ENCODE measurements at regions not wholly inside any gene's neighbourhood (a gene's known extent, or its start where the extent isn't known, plus 50 kb on each side); places are given as distances from the start of the nearest gene placed in this dataset.

GRCh38 chr4:152103181-152103901 is 342.5 kb upstream of the GATB start:
- ChIA-PET CTCF (interaction anchor here (0.8 kb wide), 1 partner anchor 9 kb away, joined by 3 read pairs; no protein-coding TSS in a partner anchor), POLR2A (no interaction called here)
- H3K4me3 ChIP-seq (ENCODE audit: low read depth, low read length) = no peak overlapping the region
- no peak for DNase-seq (ENCODE audit: low read depth, low spot score)
- TF ChIP-seq CTCF (IDR thresholded peaks at IDR 0.05; ENCODE audit: insufficient read depth, low read length, missing control alignments) = no peak

- POLR2A ChIA-PET = interaction anchor here (0.7 kb wide), 1 partner anchor 10 kb away, joined by 4 read pairs; no protein-coding TSS in a partner anchor
- CTCF ChIA-PET = interaction anchor here (0.8 to 1.4 kb wide), 2 partner anchors 8 to 267 kb away, joined by 3 to 4 read pairs; no protein-coding TSS in a partner anchor
- no peak for TF ChIP-seq CTCF (IDR thresholded peaks at IDR 0.05; ENCODE audit: insufficient read depth, low read length, missing control alignments)
- no peak overlapping the region for H3K4me3 ChIP-seq (ENCODE audit: low read depth, low read length)
- no peak for DNase-seq (ENCODE audit: low read depth, low spot score)
Observed at GRCh38 chr4:152102436-152103000, 341.7 kb upstream of the GATB start.

- no peak for DNase-seq (ENCODE audit: low read depth, low spot score)
- ChIA-PET CTCF (interaction anchor here (0.8 to 1.4 kb wide), 2 partner anchors 8 to 268 kb away, joined by 3 to 4 read pairs; no protein-coding TSS in a partner anchor), POLR2A (interaction anchor here (0.7 kb wide), 1 partner anchor 9 kb away, joined by 4 read pairs; no protein-coding TSS in a partner anchor)
- TF ChIP-seq CTCF (IDR thresholded peaks at IDR 0.05; ENCODE audit: insufficient read depth, low read length, missing control alignments) = no peak
- no peak overlapping the region for H3K4me3 ChIP-seq (ENCODE audit: low read depth, low read length)
Observed at GRCh38 chr4:152101556-152102435, 341.0 kb upstream of the GATB start.

- POLR2A ChIA-PET = no interaction called here
- H3K4me3 ChIP-seq (ENCODE audit: low read depth, low read length) = no peak overlapping the region
- TF ChIP-seq CTCF (IDR thresholded peaks at IDR 0.05; ENCODE audit: insufficient read depth, low read length, missing control alignments) = no peak
- CTCF ChIA-PET = no interaction called here
- DNase-seq (ENCODE audit: low read depth, low spot score) = no peak
Observed at GRCh38 chr4:152100379-152101201, 339.8 kb upstream of the GATB start.

GRCh38 chr4:152099981-152100378 is 339.2 kb upstream of the GATB start:
- no peak overlapping the region for H3K4me3 ChIP-seq (ENCODE audit: low read depth, low read length)
- ChIA-PET CTCF (no interaction called here), POLR2A (no interaction called here)
- TF ChIP-seq CTCF (IDR thresholded peaks at IDR 0.05; ENCODE audit: insufficient read depth, low read length, missing control alignments) = no peak
- no peak for DNase-seq (ENCODE audit: low read depth, low spot score)
